ENCODE measurements at regions not wholly inside any gene's neighbourhood (a gene's known extent, or its start where the extent isn't known, plus 50 kb on each side); places are given as distances from the start of the nearest gene placed in this dataset.

DNA sequence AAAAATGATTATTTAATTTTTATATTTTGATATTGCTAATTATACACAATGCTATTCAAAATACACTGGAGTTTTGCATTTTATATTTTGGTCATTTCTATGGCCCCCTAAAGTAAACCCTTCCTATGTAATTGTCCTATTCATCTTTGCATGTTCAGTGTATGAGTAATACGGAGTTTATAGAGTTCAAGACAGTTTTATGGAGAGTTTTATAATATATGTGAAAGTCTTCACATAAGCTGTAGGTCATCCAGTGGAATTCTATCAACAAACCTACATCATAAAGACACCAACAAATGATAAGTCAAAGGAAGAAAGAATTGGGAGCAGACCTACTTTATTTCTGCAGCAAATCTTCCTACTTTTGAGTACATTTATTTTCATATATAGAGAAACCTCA is 1200.4 kb upstream of the EPHA6 start:
- no peak overlapping the region for H3K4me2 ChIP-seq (ENCODE audit: low read depth, low read length, poor library complexity, severe bottlenecking)
- H3K9me2 ChIP-seq (replicated peaks; ENCODE audit: insufficient read depth, low read length) = no peaks in the 10 kb centered on the region
- H3K27ac ChIP-seq (ENCODE audit: low read length) = no peak overlapping the region
- H3K79me2 ChIP-seq (ENCODE audit: low read length) = no peaks in the 10 kb centered on the region
- H3K4me3 ChIP-seq (ENCODE audit: low read length) = no peak overlapping the region
- H3K4me1 ChIP-seq (ENCODE audit: low read length) = no peaks in the 10 kb centered on the region
- H3K9me3 ChIP-seq (ENCODE audit: low read length) = peaks cover 4% of the 10 kb centered on the region; the same call in 1 of the 2 replicates
- no peaks in the 10 kb centered on the region for H4K20me1 ChIP-seq (ENCODE audit: insufficient read depth, low read depth, low read length)
- H2AFZ ChIP-seq (ENCODE audit: low read length) = no peak overlapping the region
- H3K36me3 ChIP-seq (ENCODE audit: insufficient read depth, low read length) = no peaks in the 10 kb centered on the region
- DNase-seq = no peak
- H3K27me3 ChIP-seq (ENCODE audit: low read length) = no peaks in the 10 kb centered on the region
- H3K9ac ChIP-seq (ENCODE audit: low read length) = no peak overlapping the region

- no peak overlapping the region for H2AFZ ChIP-seq (ENCODE audit: low read length)
- H3K4me3 ChIP-seq (ENCODE audit: low read length) = no peak overlapping the region
- no peaks in the 10 kb centered on the region for H3K36me3 ChIP-seq (ENCODE audit: insufficient read depth, low read length)
- no peaks in the 10 kb centered on the region for H3K4me1 ChIP-seq (ENCODE audit: low read length)
- no peak overlapping the region for H3K27ac ChIP-seq (ENCODE audit: low read length)
- no peaks in the 10 kb centered on the region for H3K9me2 ChIP-seq (replicated peaks; ENCODE audit: insufficient read depth, low read length)
- no peaks in the 10 kb centered on the region for H4K20me1 ChIP-seq (ENCODE audit: insufficient read depth, low read depth, low read length)
- peaks cover 4% of the 10 kb centered on the region; the same call in 1 of the 2 replicates for H3K9me3 ChIP-seq (ENCODE audit: low read length)
- H3K9ac ChIP-seq (ENCODE audit: low read length) = no peak overlapping the region
- DNase-seq = no peak
- H3K79me2 ChIP-seq (ENCODE audit: low read length) = no peaks in the 10 kb centered on the region
- H3K4me2 ChIP-seq (ENCODE audit: low read depth, low read length, poor library complexity, severe bottlenecking) = no peak overlapping the region
- no peaks in the 10 kb centered on the region for H3K27me3 ChIP-seq (ENCODE audit: low read length)
Measured at GRCh38 chr3:95615592-95616310, 1198.6 kb upstream of the EPHA6 start.

GRCh38 chr3:95626107-95626506 is 1188.3 kb upstream of the EPHA6 start:
- Histone ChIP-seq H3K9me3 (ENCODE audit: low read length) (no peaks in the 10 kb centered on the region; the same call in 1 of the 2 replicates), H3K4me2 (ENCODE audit: low read depth, low read length, poor library complexity, severe bottlenecking) (no peak overlapping the region), H3K4me3 (ENCODE audit: low read length) (no peak overlapping the region), H3K36me3 (ENCODE audit: insufficient read depth, low read length) (no peaks in the 10 kb centered on the region), H3K9ac (ENCODE audit: low read length) (no peak overlapping the region), H4K20me1 (ENCODE audit: insufficient read depth, low read depth, low read length) (no peaks in the 10 kb centered on the region), H2AFZ (ENCODE audit: low read length) (no peak overlapping the region), H3K79me2 (ENCODE audit: low read length) (no peaks in the 10 kb centered on the region), H3K27me3 (ENCODE audit: low read length) (no peaks in the 10 kb centered on the region), H3K27ac (ENCODE audit: low read length) (no peak overlapping the region), H3K9me2 (replicated peaks; ENCODE audit: insufficient read depth, low read length) (no peaks in the 10 kb centered on the region), H3K4me1 (ENCODE audit: low read length) (no peaks in the 10 kb centered on the region)
- no peak for DNase-seq

- H3K36me3 ChIP-seq (ENCODE audit: insufficient read depth, low read length) = no peaks in the 10 kb centered on the region
Measured at GRCh38 chr3:95627293-95627692, 1187.1 kb upstream of the EPHA6 start.

DNA sequence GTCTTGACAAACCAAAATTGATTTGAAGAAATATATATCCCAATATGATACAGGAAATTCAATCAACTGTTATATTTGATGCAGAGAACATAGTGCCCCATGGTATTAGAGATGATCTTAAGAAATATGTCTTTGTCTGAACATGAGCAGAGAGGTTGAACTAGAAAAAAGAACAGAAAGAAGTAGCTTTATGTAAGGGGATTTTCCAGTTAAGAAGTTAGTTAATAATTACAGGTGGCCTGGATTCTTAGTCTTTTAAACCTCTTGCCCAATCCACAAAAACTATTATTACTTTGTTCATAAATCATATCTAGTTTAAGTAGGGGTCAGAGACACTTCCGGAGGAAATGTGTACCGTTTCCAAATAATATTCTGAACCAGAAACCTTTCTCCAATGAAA is 1186.7 kb upstream of the EPHA6 start:
- no peak for DNase-seq
- Histone ChIP-seq H3K4me2 (ENCODE audit: low read depth, low read length, poor library complexity, severe bottlenecking) (no peak overlapping the region), H3K9me2 (replicated peaks; ENCODE audit: insufficient read depth, low read length) (no peaks in the 10 kb centered on the region), H3K27me3 (ENCODE audit: low read length) (no peaks in the 10 kb centered on the region), H3K4me3 (ENCODE audit: low read length) (no peak overlapping the region), H2AFZ (ENCODE audit: low read length) (no peak overlapping the region), H3K4me1 (ENCODE audit: low read length) (no peaks in the 10 kb centered on the region), H4K20me1 (ENCODE audit: insufficient read depth, low read depth, low read length) (no peaks in the 10 kb centered on the region), H3K9me3 (ENCODE audit: low read length) (no peaks in the 10 kb centered on the region), H3K36me3 (ENCODE audit: insufficient read depth, low read length) (no peaks in the 10 kb centered on the region), H3K79me2 (ENCODE audit: low read length) (no peaks in the 10 kb centered on the region), H3K27ac (ENCODE audit: low read length) (no peak overlapping the region), H3K9ac (ENCODE audit: low read length) (no peak overlapping the region)

More at GRCh38 chr3:95627293-95627692, 1187.1 kb upstream of the EPHA6 start:
- Histone ChIP-seq H3K4me2 (ENCODE audit: low read depth, low read length, poor library complexity, severe bottlenecking) (no peak overlapping the region), H3K27me3 (ENCODE audit: low read length) (no peaks in the 10 kb centered on the region), H3K4me3 (ENCODE audit: low read length) (no peak overlapping the region), H3K4me1 (ENCODE audit: low read length) (no peaks in the 10 kb centered on the region), H4K20me1 (ENCODE audit: insufficient read depth, low read depth, low read length) (no peaks in the 10 kb centered on the region), H3K9me3 (ENCODE audit: low read length) (no peaks in the 10 kb centered on the region), H3K9ac (ENCODE audit: low read length) (no peak overlapping the region), H3K79me2 (ENCODE audit: low read length) (no peaks in the 10 kb centered on the region), H2AFZ (ENCODE audit: low read length) (no peak overlapping the region), H3K9me2 (replicated peaks; ENCODE audit: insufficient read depth, low read length) (no peaks in the 10 kb centered on the region), H3K27ac (ENCODE audit: low read length) (no peak overlapping the region)
- no peak for DNase-seq

DNA sequence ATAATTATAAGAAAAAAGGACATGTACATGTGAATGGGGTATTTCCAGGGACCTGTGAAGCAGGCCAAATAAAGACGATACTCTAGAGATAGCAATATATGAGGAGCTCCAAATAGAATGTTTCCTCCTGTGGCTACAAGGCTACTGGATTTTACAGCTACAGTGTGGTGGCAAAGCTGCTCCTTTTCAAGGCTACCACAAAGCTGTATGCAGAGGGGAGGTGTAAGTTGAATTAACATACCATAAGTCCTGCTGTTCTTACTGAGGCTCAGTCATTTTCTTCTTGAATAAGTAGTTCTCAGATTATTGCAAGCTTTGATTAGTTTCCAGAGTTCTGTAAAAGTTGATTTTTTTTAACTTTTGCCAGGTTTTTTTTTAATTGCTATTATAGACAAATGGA is 1184.6 kb upstream of the EPHA6 start:
- no peak overlapping the region for H3K27ac ChIP-seq (ENCODE audit: low read length)
- H3K9me3 ChIP-seq (ENCODE audit: low read length) = no peaks in the 10 kb centered on the region
- H3K4me1 ChIP-seq (ENCODE audit: low read length) = no peaks in the 10 kb centered on the region
- no peak overlapping the region for H3K4me3 ChIP-seq (ENCODE audit: low read length)
- no peaks in the 10 kb centered on the region for H3K36me3 ChIP-seq (ENCODE audit: insufficient read depth, low read length)
- H2AFZ ChIP-seq (ENCODE audit: low read length) = no peak overlapping the region
- no peaks in the 10 kb centered on the region for H3K27me3 ChIP-seq (ENCODE audit: low read length)
- no peaks in the 10 kb centered on the region for H4K20me1 ChIP-seq (ENCODE audit: insufficient read depth, low read depth, low read length)
- no peak overlapping the region for H3K4me2 ChIP-seq (ENCODE audit: low read depth, low read length, poor library complexity, severe bottlenecking)
- DNase-seq = no peak
- H3K9ac ChIP-seq (ENCODE audit: low read length) = no peak overlapping the region
- no peaks in the 10 kb centered on the region for H3K9me2 ChIP-seq (replicated peaks; ENCODE audit: insufficient read depth, low read length)
- no peaks in the 10 kb centered on the region for H3K79me2 ChIP-seq (ENCODE audit: low read length)

DNA sequence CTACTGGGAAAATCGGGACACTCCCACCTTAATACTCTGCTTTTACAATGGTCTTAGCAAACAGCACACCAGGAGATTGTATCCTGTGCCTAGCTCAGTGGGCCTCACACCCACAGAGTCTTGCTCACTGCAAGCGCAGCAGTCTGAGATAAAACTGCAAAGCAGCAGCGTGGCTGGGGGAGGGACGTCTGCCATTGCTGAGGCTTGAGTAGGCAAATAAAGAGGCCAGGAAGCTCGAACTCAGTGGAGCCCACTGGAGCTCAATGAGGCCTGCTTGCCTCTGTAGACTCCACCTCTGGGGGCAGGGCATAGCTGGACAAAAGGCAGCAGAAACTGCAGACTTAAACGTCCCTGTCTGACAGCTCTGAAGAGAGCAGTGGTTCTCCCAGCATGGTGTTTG is 1169.1 kb upstream of the EPHA6 start:
- Histone ChIP-seq H4K20me1 (ENCODE audit: insufficient read depth, low read depth, low read length) (no peaks in the 10 kb centered on the region), H3K4me3 (ENCODE audit: low read length) (no peak overlapping the region), H3K36me3 (ENCODE audit: insufficient read depth, low read length) (no peaks in the 10 kb centered on the region), H2AFZ (ENCODE audit: low read length) (no peak overlapping the region), H3K4me2 (ENCODE audit: low read depth, low read length, poor library complexity, severe bottlenecking) (no peak overlapping the region), H3K9ac (ENCODE audit: low read length) (no peak overlapping the region), H3K27me3 (ENCODE audit: low read length) (no peaks in the 10 kb centered on the region), H3K9me3 (ENCODE audit: low read length) (peaks cover 7% of the 10 kb centered on the region; the same call in 1 of the 2 replicates), H3K4me1 (ENCODE audit: low read length) (no peaks in the 10 kb centered on the region), H3K79me2 (ENCODE audit: low read length) (no peaks in the 10 kb centered on the region), H3K27ac (ENCODE audit: low read length) (no peak overlapping the region), H3K9me2 (replicated peaks; ENCODE audit: insufficient read depth, low read length) (no peaks in the 10 kb centered on the region)
- DNase-seq = no peak

DNA sequence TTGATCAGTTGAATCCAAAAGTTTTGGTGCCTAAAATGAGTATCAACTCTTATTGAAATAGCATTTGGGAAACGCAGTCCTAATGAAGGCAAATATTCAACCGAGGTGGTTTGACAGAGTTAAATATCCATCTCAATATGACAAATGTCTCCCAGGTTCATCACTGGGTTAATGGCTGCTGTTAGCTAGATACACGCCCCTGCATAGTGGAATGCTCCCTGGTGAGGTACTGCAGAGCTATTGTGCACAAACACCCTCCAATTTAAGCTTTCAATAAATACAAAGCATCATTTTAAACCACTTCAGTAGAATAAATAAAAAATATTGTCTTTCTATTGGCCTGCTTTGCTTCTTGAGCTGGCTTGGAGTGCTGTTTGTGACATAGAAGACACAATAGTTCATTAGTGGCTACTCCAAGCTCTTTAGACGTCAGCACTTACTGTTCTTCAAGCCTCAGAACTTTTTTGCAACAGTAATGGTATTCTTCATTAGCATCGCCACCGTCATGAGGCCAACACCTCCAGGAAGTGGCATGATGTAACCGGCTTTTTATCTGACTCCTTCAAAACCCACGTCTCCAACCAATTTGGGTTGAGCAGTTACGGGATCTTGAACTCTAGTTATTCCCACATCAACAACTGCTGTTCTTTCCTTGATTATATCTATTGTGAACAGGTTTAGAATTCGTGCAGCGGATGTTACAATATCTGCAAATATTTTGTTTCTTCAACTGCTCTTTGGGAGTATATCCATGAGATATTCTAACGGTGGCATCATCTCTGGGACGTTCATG is 1159.6 kb upstream of the EPHA6 start:
- Histone ChIP-seq H3K79me2 (ENCODE audit: low read length) (no peaks in the 10 kb centered on the region), H3K27ac (ENCODE audit: low read length) (no peak overlapping the region), H2AFZ (ENCODE audit: low read length) (no peak overlapping the region), H3K4me3 (ENCODE audit: low read length) (no peak overlapping the region), H3K36me3 (ENCODE audit: insufficient read depth, low read length) (no peaks in the 10 kb centered on the region), H4K20me1 (ENCODE audit: insufficient read depth, low read depth, low read length) (no peaks in the 10 kb centered on the region), H3K9me3 (ENCODE audit: low read length) (peaks cover 2% of the 10 kb centered on the region; the same call in 1 of the 2 replicates), H3K4me2 (ENCODE audit: low read depth, low read length, poor library complexity, severe bottlenecking) (no peak overlapping the region), H3K4me1 (ENCODE audit: low read length) (no peaks in the 10 kb centered on the region), H3K27me3 (ENCODE audit: low read length) (no peaks in the 10 kb centered on the region), H3K9me2 (replicated peaks; ENCODE audit: insufficient read depth, low read length) (no peaks in the 10 kb centered on the region), H3K9ac (ENCODE audit: low read length) (no peak overlapping the region)
- DNase-seq = no peak

All from Karpas-422 (cell line).